GM12878 (cell line): ENCODE measurements at regions not wholly inside any gene's neighbourhood (a gene's known extent, or its start where the extent isn't known, plus 50 kb on each side); places are given as distances from the start of the nearest gene placed in this dataset.

Experiments used
- RELA ChIP-seq: fragments of 450-650 bp; IDR thresholded peaks from 2 replicates; pipeline ENCODE4 v1.8.0; 2014; ENCODE audit warnings: borderline replicate concordance; ENCODE audit not compliant: partially characterized antibody
- SMAD1 ChIP-seq: fragments of 450-650 bp; IDR thresholded peaks from 2 replicates; pipeline ENCODE4 v1.6.1; 2018; ENCODE audit warnings: mild to moderate bottlenecking, low read depth; ENCODE audit not compliant: partially characterized antibody
- SMAD5 ChIP-seq: IDR thresholded peaks from 2 replicates; pipeline ENCODE4 v1.6.1; 2016; ENCODE audit warnings: antibody characterized with exemption, low read depth
- SP1 ChIP-seq: IDR thresholded peaks from one replicate; pipeline ENCODE4 v1.6.1; 2011; ENCODE audit warnings: low read depth, low read length
- TF ChIP-seq, protein P1 (sequence below): fragments of 450-650 bp; IDR thresholded peaks from 2 replicates; pipeline ENCODE4 v1.6.1; 2017; ENCODE audit warnings: low read depth, mild to moderate bottlenecking, moderate library complexity
- TF ChIP-seq, protein P2 (sequence below): fragments of 450-650 bp; formaldehyde crosslinking; IDR thresholded peaks from 2 replicates; pipeline ENCODE4 v1.4.0; 2020; ENCODE audit warnings: mild to moderate bottlenecking, moderate library complexity

DNA sequence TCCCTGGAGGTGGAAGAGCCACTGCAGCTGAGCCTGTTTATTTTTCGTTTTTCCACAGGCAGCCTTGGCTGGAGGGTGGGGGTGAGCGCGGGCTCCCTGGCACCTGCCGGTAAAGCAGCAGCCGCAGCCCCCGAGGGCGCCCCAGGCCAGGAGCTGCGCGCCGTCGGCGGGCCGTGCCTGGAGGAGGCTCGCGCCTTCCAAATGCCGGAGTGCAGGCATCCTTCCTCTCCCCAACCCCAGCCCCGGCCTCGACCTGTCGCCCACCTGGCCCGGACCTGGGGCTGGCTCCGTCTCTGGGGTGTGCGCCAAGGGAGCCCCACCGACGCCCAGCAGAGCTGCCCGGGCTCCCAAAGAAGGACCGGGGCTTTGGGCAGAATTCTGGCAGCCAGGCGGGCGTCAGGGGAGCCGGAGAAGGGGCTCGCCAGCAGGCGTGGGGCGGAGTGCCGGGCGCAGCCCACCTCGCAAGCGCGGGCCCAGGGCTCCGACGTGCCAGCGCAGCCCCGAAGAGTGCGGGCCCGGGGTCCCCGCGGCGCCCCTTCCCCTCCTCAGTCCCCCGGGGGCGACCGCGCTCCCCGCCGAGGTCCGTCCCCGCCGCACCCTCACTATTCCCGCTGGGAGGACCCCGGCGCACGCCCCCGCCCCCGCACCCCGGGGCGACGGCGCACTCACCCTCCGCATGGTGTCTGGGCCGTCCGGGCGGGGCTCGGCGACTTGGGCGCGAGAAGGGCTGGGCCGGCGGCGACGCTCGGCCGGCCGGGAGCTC is 130.3 kb downstream of the NDUFA12 start (continued):
- TF ChIP-seq, protein P1, sequence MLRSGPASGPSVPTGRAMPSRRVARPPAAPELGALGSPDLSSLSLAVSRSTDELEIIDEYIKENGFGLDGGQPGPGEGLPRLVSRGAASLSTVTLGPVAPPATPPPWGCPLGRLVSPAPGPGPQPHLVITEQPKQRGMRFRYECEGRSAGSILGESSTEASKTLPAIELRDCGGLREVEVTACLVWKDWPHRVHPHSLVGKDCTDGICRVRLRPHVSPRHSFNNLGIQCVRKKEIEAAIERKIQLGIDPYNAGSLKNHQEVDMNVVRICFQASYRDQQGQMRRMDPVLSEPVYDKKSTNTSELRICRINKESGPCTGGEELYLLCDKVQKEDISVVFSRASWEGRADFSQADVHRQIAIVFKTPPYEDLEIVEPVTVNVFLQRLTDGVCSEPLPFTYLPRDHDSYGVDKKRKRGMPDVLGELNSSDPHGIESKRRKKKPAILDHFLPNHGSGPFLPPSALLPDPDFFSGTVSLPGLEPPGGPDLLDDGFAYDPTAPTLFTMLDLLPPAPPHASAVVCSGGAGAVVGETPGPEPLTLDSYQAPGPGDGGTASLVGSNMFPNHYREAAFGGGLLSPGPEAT = no peak
- TF ChIP-seq, protein P2, sequence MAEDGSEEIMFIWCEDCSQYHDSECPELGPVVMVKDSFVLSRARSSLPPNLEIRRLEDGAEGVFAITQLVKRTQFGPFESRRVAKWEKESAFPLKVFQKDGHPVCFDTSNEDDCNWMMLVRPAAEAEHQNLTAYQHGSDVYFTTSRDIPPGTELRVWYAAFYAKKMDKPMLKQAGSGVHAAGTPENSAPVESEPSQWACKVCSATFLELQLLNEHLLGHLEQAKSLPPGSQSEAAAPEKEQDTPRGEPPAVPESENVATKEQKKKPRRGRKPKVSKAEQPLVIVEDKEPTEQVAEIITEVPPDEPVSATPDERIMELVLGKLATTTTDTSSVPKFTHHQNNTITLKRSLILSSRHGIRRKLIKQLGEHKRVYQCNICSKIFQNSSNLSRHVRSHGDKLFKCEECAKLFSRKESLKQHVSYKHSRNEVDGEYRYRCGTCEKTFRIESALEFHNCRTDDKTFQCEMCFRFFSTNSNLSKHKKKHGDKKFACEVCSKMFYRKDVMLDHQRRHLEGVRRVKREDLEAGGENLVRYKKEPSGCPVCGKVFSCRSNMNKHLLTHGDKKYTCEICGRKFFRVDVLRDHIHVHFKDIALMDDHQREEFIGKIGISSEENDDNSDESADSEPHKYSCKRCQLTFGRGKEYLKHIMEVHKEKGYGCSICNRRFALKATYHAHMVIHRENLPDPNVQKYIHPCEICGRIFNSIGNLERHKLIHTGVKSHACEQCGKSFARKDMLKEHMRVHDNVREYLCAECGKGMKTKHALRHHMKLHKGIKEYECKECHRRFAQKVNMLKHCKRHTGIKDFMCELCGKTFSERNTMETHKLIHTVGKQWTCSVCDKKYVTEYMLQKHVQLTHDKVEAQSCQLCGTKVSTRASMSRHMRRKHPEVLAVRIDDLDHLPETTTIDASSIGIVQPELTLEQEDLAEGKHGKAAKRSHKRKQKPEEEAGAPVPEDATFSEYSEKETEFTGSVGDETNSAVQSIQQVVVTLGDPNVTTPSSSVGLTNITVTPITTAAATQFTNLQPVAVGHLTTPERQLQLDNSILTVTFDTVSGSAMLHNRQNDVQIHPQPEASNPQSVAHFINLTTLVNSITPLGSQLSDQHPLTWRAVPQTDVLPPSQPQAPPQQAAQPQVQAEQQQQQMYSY (CRISPR knock-in tag) = no peak
- no peak for TF ChIP-seq SP1
- TF ChIP-seq SMAD5 = no peak
- TF ChIP-seq SMAD1 = no peak
- no peak for TF ChIP-seq RELA
- TF ChIP-seq, all 136 proteins: peak for 25
